ENCODE measurements at regions not wholly inside any gene's neighbourhood (a gene's known extent, or its start where the extent isn't known, plus 50 kb on each side); places are given as distances from the start of the nearest gene placed in this dataset.
A peak's percentile ranks its signal among the peaks of the same experiment; 100 is the strongest.

DNA sequence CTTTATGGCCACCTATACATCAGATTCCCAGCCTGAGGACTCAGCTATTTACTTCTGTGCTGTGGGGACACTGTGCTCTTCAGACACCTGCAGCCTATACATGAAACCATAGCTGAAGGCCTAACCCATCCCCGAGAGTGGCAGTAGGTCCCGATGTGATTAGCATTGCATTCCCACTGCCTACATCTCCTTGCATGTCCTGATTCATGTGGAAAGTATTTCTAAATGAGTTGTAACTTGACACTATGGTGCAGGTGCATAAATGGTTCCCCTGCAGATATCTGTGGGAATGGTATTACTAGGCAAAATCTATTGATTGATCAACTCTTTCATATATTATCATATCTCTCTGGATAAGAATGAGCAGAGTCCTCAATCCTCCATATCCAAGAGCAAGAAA lies 433.5 kb downstream of the DAD1 start:
- BruUV-seq (replicated peaks): no TSS peak

DNA sequence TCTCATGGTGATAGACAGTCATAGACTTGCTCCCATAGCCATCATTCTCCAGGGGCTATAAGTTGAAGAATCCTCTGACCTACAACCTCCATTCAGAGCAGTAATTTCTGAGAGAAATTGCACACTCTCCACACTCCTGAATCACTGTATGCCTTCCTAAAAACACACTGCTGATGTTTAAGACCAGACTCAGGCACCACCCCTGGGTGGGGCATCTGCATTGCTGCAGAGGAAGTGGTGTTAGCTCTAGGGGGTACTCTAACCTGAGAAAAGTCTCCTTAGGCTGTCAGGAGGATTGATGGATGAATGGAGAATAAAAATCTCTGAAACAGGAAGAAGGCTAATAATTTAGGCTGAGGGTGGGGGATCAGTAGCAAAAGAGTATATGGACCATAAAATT lies 436.1 kb downstream of the DAD1 start:
- DNase-seq: no peak
- Histone ChIP-seq H3K9me2 (ENCODE audit: insufficient read depth) (no peaks in the 10 kb centered on the region), H2AFZ (no peak overlapping the region), H3K27ac (no peak overlapping the region), H3K27me3 (ENCODE audit: insufficient read depth, low read depth) (no peaks in the 10 kb centered on the region), H3K4me3 (no peak overlapping the region), H3F3A (ENCODE audit: insufficient read depth, low read depth) (no peaks in the 10 kb centered on the region), H3K79me2 (ENCODE audit: low read depth) (no peaks in the 10 kb centered on the region), H4K20me1 (ENCODE audit: insufficient read depth) (no peaks in the 10 kb centered on the region), H3K4me1 (replicated peaks; ENCODE audit: insufficient read depth) (peaks cover 15% of the 10 kb centered on the region; the same call in 1 of the 2 replicates), H3K9me3 (ENCODE audit: insufficient read depth, low read depth) (no peaks in the 10 kb centered on the region), H3K4me2 (no peak overlapping the region), H3K36me3 (ENCODE audit: low read depth) (no peaks in the 10 kb centered on the region)
- no TSS peak for BruUV-seq (replicated peaks)
- no peak for TF ChIP-seq EZH2 (IDR thresholded peaks at IDR 0.05; ENCODE audit: low read depth)
- TF ChIP-seq, protein P1, sequence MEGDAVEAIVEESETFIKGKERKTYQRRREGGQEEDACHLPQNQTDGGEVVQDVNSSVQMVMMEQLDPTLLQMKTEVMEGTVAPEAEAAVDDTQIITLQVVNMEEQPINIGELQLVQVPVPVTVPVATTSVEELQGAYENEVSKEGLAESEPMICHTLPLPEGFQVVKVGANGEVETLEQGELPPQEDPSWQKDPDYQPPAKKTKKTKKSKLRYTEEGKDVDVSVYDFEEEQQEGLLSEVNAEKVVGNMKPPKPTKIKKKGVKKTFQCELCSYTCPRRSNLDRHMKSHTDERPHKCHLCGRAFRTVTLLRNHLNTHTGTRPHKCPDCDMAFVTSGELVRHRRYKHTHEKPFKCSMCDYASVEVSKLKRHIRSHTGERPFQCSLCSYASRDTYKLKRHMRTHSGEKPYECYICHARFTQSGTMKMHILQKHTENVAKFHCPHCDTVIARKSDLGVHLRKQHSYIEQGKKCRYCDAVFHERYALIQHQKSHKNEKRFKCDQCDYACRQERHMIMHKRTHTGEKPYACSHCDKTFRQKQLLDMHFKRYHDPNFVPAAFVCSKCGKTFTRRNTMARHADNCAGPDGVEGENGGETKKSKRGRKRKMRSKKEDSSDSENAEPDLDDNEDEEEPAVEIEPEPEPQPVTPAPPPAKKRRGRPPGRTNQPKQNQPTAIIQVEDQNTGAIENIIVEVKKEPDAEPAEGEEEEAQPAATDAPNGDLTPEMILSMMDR (conservative IDR thresholded peaks at IDR 0.05): no peak
- intact Hi-C loops (cut with micrococcal nuclease; ENCODE audit: unreplicated experiment): no loop called here
- ChIA-PET CTCF (no interaction called here), POLR2A (ENCODE audit: unreplicated experiment) (no interaction called here)

More for the DNA sequence above, 433.5 kb downstream of the DAD1 start:
- H3K9me2 ChIP-seq (ENCODE audit: insufficient read depth): no peaks in the 10 kb centered on the region
- H3K79me2 ChIP-seq (ENCODE audit: low read depth): no peaks in the 10 kb centered on the region
- intact Hi-C loops (cut with micrococcal nuclease; ENCODE audit: unreplicated experiment): no loop called here
- no peak overlapping the region for H2AFZ ChIP-seq
- no peaks in the 10 kb centered on the region for H3K36me3 ChIP-seq (ENCODE audit: low read depth)
- H4K20me1 ChIP-seq (ENCODE audit: insufficient read depth): no peaks in the 10 kb centered on the region
- DNase-seq: peak; percentile 30 to 74
- H3F3A ChIP-seq (ENCODE audit: insufficient read depth, low read depth): peaks cover 10% of the 10 kb centered on the region; the same call in 1 of the 2 replicates
- POLR2A ChIA-PET (ENCODE audit: unreplicated experiment): no interaction called here
- CTCF ChIA-PET: no interaction called here
- H3K27me3 ChIP-seq (ENCODE audit: insufficient read depth, low read depth): no peaks in the 10 kb centered on the region
- H3K4me2 ChIP-seq: 0 out of 2 replicates have a peak overlapping the region, but pooled peaks have one; percentile 18
- H3K9me3 ChIP-seq (ENCODE audit: insufficient read depth, low read depth): no peaks in the 10 kb centered on the region
- H3K27ac ChIP-seq: no peak overlapping the region
- peaks cover 32% of the 10 kb centered on the region for H3K4me1 ChIP-seq (replicated peaks; ENCODE audit: insufficient read depth)
- no peak overlapping the region for H3K4me3 ChIP-seq
- TF ChIP-seq, protein P1 (conservative IDR thresholded peaks at IDR 0.05): no peak
- no peak for TF ChIP-seq EZH2 (IDR thresholded peaks at IDR 0.05; ENCODE audit: low read depth)

DNA sequence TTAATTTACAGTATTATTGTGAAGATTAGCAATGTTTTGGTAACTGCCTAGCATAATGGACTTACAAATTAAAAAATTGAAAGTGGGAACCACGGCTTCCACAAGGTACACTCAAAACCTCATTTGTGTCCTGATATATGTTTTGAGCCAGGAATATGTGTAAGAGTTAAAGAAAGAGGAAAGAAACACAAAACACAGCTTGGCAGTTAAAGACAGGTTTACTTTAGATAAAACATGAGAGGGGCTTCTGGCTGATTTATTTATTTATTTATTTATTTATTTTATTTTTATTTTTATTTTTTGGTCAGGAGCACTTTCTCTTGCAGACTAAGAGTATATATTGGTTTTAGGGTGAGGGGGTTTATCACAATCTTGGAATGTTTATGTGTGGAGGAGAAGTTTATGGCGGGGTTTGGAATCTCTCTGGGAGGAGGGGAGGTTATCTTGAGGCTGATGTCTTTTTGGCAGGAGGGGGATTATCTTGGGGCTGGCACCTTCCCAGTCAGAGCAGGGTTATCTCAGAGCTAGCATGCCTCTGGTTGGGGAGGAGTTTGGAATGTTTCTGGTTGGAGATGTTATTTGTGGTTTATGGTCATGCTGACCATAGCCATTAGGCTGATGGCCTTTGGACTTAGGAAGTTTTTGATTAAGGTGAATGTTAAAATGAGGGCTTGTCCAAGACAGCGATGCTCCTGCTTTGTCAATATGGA lies 436.7 kb downstream of the DAD1 start:
- no TSS peak for BruUV-seq (replicated peaks)
- Histone ChIP-seq H3K4me2 (no peak overlapping the region), H3K9me3 (ENCODE audit: insufficient read depth, low read depth) (no peaks in the 10 kb centered on the region), H3F3A (ENCODE audit: insufficient read depth, low read depth) (no peaks in the 10 kb centered on the region), H3K36me3 (ENCODE audit: low read depth) (no peaks in the 10 kb centered on the region), H3K79me2 (ENCODE audit: low read depth) (no peaks in the 10 kb centered on the region), H3K9me2 (ENCODE audit: insufficient read depth) (no peaks in the 10 kb centered on the region), H4K20me1 (ENCODE audit: insufficient read depth) (no peaks in the 10 kb centered on the region), H3K27me3 (ENCODE audit: insufficient read depth, low read depth) (no peaks in the 10 kb centered on the region), H2AFZ (no peak overlapping the region), H3K4me1 (replicated peaks; ENCODE audit: insufficient read depth) (peaks cover 12% of the 10 kb centered on the region; the same call in 1 of the 2 replicates), H3K4me3 (no peak overlapping the region), H3K27ac (no peak overlapping the region)
- no peak for DNase-seq
- intact Hi-C loops (cut with micrococcal nuclease; ENCODE audit: unreplicated experiment): no loop called here
- ChIA-PET POLR2A (ENCODE audit: unreplicated experiment) (no interaction called here), CTCF (no interaction called here)
- TF ChIP-seq, protein P1 (conservative IDR thresholded peaks at IDR 0.05): no peak
- TF ChIP-seq EZH2 (IDR thresholded peaks at IDR 0.05; ENCODE audit: low read depth): no peak

All from PC-9 (cell line).